Activated T-cell treated with anti-CD3 and anti-CD28 coated beads, Interleukin-2, amount 50 U/mL, for 4 hours (primary cell): ENCODE measurements at regions not wholly inside any gene's neighbourhood (a gene's known extent, or its start where the extent isn't known, plus 50 kb on each side); places are given as distances from the start of the nearest gene placed in this dataset.
"Not testable (repeated sequence)": the region's sequence is repeated elsewhere in the genome, so short reads cannot be mapped to it uniquely, and the experiment has no call there.

ENCODE experiments used
- ATAC-seq, 2 donors: fragments of 200-7000 bp; cut with Tn5 transposase; one replicate each; pipeline ENCODE4 v1.10.0; 2021
- DNase-seq: peaks from one replicate; pipeline ENCODE4 v3.0.0-alpha.2; 2020
- H3K27me3 Mint-ChIP-seq: one replicate; pipeline ENCODE4 v1.8.0; 2021; ENCODE audit warnings: low read depth, mixed read lengths
- H3K36me3 Mint-ChIP-seq: one replicate; pipeline ENCODE4 v1.8.0; 2022; ENCODE audit warnings: mixed read lengths; ENCODE audit not compliant: insufficient read depth
- H3K4me1 Mint-ChIP-seq: one replicate; pipeline ENCODE4 v1.8.0; 2021; ENCODE audit warnings: low read depth, mixed read lengths
- H3K4me3 Mint-ChIP-seq: one replicate; pipeline ENCODE4 v1.8.0; 2021; ENCODE audit warnings: mild to moderate bottlenecking, moderate library complexity, mixed read lengths
- H3K9me3 Mint-ChIP-seq: one replicate; pipeline ENCODE4 v1.8.0; 2021; ENCODE audit warnings: mixed read lengths

- DNase-seq, result no peak
- no peak for ATAC-seq
- Mint-ChIP-seq H3K36me3 (no peaks in the 10 kb centered on the region), H3K9me3 (no peaks in the 10 kb centered on the region), H3K4me1 (no peaks in the 10 kb centered on the region), H3K27me3 (no peaks in the 10 kb centered on the region), H3K4me3 (no peak overlapping the region)
Observed at GRCh38 chr16:87044829-87045228, 272.4 kb downstream of the C16orf95 start.

- no peak for ATAC-seq
- H3K4me3 Mint-ChIP-seq, result no peak overlapping the region
- no peaks in the 10 kb centered on the region for H3K4me1 Mint-ChIP-seq
- no peaks in the 10 kb centered on the region for H3K9me3 Mint-ChIP-seq
- no peaks in the 10 kb centered on the region for H3K27me3 Mint-ChIP-seq
- H3K36me3 Mint-ChIP-seq, result no peaks in the 10 kb centered on the region
- DNase-seq, result no peak
Observed at GRCh38 chr16:87045466-87046216, 271.6 kb downstream of the C16orf95 start.

GRCh38 chr16:87046235-87046634, 271.0 kb downstream of the C16orf95 start:
- Mint-ChIP-seq H3K27me3 (peaks cover 2% of the 10 kb centered on the region), H3K9me3 (no peaks in the 10 kb centered on the region), H3K4me1 (no peaks in the 10 kb centered on the region), H3K4me3 (no peak overlapping the region), H3K36me3 (no peaks in the 10 kb centered on the region)
- ATAC-seq (no peak), DNase-seq (no peak)

DNA sequence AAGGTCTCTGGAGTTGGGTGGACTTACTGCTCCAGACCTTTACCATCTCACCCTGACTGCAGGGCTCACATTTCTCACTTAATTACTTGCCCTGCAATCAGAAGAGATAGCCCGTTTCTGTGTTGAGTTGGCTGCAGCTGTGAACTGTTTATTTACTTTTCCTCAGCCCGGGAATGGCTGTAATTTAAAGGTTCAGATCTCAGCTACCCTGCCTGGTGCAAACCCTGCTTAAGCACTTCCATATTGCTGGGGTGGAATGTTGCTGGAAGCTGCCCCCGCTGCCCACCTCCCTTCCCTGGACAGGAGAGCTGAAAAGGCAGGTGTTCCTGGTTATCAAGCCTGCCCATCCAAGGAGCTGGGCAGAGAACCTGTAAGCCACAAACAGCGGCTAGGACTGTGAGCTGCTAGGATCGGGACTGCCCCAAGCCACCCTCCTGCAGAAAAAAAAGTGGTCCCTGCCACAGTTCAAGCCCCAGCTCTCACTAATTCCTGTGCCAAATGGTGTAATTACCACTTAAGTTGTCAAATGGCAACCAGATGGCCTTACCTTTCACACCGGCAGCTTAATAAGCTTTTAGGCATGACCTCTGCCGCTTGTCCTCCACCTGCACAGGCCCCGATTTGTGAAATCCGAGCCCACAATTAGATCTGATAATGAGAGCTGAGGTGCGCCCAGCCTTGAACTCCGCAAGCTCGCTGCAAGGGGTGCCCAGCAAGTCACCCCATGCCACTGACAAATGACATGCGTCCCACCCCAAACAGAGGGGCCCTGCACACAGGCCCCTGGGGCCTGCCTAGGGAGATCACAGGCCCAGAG, 269.8 kb downstream of the C16orf95 start:
- DNase-seq, result no peak
- no peak overlapping the region for H3K4me3 Mint-ChIP-seq
- H3K4me1 Mint-ChIP-seq, result no peaks in the 10 kb centered on the region
- no peak for ATAC-seq
- no peaks in the 10 kb centered on the region for H3K9me3 Mint-ChIP-seq
- H3K36me3 Mint-ChIP-seq, result no peaks in the 10 kb centered on the region
- H3K27me3 Mint-ChIP-seq, result peaks cover 5% of the 10 kb centered on the region

DNA sequence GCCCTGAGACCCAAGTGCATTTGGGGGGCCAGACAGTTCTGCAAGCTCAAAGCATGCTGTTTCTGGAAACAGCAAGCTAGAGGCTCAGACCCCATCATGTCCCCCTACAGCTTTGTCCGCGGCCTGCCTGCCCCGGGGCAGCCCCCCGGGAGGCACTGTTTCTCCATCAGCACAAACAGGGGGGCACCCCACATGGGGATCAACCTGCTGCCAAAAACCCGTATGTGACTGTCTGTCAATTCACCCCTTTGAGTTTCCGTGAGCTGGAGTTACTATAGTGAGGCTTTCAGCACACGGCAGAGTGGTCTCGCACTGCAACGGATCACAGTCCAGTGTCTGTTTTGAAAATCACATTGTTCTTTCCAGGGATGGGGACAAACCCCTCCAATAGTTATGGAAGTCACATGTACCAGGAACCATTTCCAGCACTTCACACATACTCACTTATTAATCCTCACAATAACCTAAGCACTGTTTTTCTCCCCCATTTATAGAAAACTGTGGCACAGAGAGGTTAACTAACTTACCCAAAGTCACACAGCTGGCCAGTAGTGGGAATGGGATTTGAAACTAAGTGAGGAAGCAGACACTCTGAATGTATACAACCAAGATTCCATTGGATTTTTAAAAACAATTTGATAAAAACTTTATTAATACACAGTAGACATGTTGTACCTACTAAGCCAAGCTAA, 269.0 kb downstream of the C16orf95 start:
- H3K4me1 Mint-ChIP-seq, result no peaks in the 10 kb centered on the region
- no peak overlapping the region for H3K4me3 Mint-ChIP-seq
- DNase-seq (no peak), ATAC-seq (no peak)
- H3K36me3 Mint-ChIP-seq, result no peaks in the 10 kb centered on the region
- H3K27me3 Mint-ChIP-seq, result peaks cover 8% of the 10 kb centered on the region
- H3K9me3 Mint-ChIP-seq, result no peaks in the 10 kb centered on the region

DNA sequence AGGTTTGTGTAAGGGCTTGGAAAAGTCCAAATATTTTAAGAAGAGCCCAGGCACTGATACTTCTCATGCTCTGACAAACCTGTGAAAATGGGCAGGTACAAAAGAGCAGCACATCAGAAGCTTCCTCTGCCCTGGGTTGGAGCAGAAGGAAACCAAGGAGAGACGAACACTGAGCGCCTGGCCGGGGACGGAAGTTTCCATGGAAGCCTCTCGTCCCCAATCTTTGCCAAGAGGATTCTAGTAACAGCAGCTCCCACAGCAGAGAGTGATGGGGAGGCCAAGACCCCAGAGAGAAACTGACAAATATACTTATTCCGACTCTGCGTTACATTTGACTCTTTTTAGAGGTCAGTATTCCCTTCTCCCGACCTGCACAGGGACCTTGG, 268.5 kb downstream of the C16orf95 start:
- Mint-ChIP-seq H3K27me3 (peaks cover 10% of the 10 kb centered on the region), H3K9me3 (no peaks in the 10 kb centered on the region), H3K4me1 (no peaks in the 10 kb centered on the region), H3K4me3 (no peak overlapping the region), H3K36me3 (no peaks in the 10 kb centered on the region)
- ATAC-seq (no peak), DNase-seq (no peak)

GRCh38 chr16:87049216-87049615, 268.0 kb downstream of the C16orf95 start:
- ATAC-seq, H3K9me3 Mint-ChIP-seq, DNase-seq, H3K4me3 Mint-ChIP-seq, H3K4me1 Mint-ChIP-seq, H3K36me3 Mint-ChIP-seq: not testable (repeated sequence)
- peaks cover 15% of the 10 kb centered on the region for H3K27me3 Mint-ChIP-seq

DNA sequence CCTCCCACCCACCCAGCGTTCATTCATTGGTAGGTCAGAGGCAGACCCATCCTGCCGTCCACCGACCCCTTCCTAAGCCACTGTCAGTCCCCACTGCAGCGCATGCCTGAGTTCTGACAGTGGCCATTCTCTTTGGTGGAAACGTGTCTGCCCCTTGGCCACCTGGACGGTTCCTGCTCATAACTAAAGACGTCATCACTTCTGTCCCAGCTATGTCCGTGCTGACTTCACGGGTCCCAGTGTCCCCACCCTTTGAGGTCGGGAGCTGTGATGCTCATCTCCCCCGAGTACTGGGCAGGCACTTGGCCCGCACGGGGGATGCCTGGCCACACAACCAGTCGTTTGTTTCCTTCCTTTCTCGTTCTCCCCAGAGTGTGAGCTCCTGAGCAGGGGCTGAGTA, 267.1 kb downstream of the C16orf95 start:
- Mint-ChIP-seq H3K4me3 (no peak overlapping the region), H3K4me1 (no peaks in the 10 kb centered on the region), H3K27me3 (peaks cover 20% of the 10 kb centered on the region), H3K36me3 (no peaks in the 10 kb centered on the region), H3K9me3 (peaks cover 5% of the 10 kb centered on the region)
- no peak for DNase-seq
- no peak for ATAC-seq

DNA sequence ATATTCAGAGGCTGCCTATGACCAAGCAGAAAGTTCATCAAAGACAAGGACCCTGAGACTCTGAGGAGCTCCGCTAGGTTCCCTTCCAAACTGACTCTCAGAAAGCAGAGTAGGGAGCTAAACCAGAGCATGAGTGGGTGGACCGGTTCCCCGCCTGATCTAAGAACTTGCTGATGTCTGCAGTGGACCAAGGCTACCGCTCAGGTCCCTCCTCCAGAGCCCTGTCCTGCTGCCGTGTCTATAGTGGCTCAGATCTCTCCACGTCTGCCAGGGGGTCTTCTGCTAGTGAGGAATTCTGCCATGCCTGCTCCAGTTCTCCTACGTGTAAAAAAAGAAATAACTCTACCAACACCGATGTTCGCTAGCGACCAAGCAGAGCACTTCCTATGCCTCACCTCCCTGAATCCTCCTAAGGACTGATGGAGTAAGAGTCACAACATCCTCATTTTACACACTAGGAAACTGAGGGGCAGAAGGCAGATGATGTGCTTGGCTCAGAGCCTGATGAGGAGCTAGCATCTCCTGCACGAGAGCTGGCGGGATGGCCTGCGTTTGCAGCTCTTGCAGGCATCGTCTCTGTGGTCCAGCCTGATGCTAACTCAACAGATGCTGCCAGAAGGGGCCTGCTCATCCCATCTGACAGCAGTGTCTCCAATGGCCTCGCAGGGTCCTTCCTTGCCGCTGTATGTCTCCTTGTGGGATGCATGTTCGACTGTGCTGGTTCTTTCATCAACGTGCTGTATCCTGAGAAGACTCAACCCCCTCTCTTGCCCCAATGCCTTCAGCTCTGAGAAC, 265.5 kb downstream of the C16orf95 start:
- ATAC-seq, result no peak
- Mint-ChIP-seq H3K4me1 (no peaks in the 10 kb centered on the region), H3K9me3 (peaks cover 5% of the 10 kb centered on the region), H3K27me3 (peaks cover 20% of the 10 kb centered on the region), H3K4me3 (no peak overlapping the region), H3K36me3 (no peaks in the 10 kb centered on the region)
- no peak for DNase-seq

DNA sequence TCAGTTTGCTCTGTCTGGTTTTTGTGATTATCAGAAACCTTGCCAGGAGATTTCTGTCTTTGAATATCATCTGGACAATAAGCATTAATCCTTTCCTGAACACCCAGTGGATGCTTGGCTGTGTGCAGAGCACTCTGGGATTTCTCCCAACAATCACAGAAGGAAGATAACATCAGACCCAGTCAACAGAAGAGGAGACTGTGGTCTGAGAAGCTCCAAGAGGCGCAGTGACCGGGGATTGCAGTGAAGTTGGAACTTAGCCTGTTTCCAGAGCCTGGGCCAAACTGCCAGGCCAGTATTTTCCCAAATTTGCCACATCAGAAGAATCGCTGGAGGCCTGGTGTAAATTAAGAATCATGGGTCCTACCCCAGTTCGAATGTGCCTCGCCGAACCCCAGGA, 264.7 kb downstream of the C16orf95 start:
- peaks cover 22% of the 10 kb centered on the region for H3K27me3 Mint-ChIP-seq
- H3K4me3 Mint-ChIP-seq, result no peak overlapping the region
- peaks cover 5% of the 10 kb centered on the region for H3K9me3 Mint-ChIP-seq
- DNase-seq (no peak), ATAC-seq (no peak)
- H3K36me3 Mint-ChIP-seq, result no peaks in the 10 kb centered on the region
- no peaks in the 10 kb centered on the region for H3K4me1 Mint-ChIP-seq

DNA sequence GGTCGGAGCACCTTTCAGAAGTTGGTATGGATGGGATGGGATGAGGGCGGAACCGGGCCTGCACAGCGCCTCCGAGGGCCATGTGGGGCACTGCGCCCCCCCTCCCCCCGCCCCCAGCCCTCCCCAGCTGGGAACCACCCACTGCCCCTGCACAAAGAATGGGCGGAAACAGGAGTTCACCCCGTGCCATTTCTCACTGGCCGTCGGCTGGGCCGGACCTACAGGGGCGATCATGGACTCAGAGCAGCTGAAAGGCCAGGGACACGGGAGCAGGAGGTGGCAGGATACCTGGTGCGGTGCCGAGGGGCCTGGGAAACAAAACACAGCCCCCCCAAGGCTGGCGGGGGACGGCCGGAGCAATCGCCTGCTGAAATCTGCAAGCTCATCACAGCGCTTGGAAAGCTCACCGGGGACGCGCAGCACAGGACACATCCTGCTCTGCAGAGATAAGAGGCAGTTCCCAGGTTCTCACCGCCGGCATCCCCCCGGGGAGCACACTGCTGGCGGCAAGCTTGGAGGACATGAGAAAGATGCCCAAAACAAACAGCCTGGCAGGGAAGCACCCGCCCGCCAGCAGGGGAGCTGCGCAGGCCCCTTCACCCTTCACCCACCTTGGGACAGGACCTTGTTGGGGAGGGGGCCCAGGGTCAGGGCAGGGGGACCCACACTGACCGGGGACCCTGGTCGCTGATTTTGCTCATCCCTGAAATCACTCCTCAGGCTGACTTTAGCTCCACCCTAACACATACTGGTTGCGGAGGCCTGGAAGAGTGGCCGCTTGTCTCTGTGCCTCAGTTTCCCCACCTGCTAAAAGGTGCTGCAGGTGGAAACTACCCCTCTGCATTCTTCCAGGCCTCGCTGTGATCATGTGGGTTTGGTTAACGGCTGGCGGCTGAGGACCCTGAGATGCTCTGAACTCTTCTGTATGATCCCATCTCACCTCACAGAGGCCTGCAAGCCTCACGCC, 263.9 kb downstream of the C16orf95 start:
- Mint-ChIP-seq H3K4me1 (no peaks in the 10 kb centered on the region), H3K27me3 (peaks cover 25% of the 10 kb centered on the region), H3K4me3 (no peak overlapping the region), H3K36me3 (no peaks in the 10 kb centered on the region), H3K9me3 (peaks cover 5% of the 10 kb centered on the region)
- no peak for ATAC-seq
- no peak for DNase-seq

DNA sequence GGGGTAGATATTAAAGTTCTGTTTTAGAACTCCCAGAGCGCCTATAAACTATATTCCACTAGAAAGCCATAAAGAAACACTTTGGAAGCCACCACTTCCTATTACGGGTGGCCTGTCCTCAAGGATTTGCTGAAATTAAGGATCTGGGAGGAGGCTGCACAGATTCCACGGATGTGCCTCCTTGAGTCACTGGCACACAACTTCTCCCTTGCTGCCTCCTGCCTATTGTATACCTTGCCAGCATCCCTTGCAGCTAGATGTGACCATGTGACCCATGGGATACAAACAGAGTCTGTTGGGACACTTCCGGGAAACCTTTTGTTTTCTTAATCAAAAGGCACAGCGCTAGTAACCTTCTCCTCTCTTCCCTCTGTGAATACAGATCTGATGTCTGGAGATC, 263.0 kb downstream of the C16orf95 start:
- Mint-ChIP-seq H3K36me3 (no peaks in the 10 kb centered on the region), H3K4me1 (no peaks in the 10 kb centered on the region), H3K27me3 (peaks cover 26% of the 10 kb centered on the region), H3K4me3 (no peak overlapping the region), H3K9me3 (peaks cover 5% of the 10 kb centered on the region)
- no peak for DNase-seq
- ATAC-seq, result no peak

DNA sequence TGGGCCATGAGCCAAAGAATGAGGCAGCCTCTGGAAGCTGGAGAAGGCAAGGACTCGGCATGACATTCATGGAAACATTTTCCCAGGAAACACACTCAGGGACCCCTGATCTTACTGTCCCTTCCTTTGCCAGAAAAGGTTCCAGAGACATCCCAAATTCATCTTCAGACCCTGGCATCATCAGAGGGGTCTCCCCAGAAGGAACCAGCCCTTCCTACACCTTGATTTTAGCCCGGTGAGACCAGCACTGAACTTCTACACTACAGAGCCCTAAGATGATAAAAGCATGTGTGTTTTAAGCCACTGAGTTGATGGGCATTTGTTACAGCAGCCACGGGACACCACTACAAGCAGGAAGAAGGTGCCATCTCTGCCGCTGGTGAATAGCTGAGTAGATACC, 262.3 kb downstream of the C16orf95 start:
- Mint-ChIP-seq H3K4me3 (no peak overlapping the region), H3K4me1 (no peaks in the 10 kb centered on the region), H3K36me3 (no peaks in the 10 kb centered on the region), H3K9me3 (peaks cover 5% of the 10 kb centered on the region), H3K27me3 (peaks cover 26% of the 10 kb centered on the region)
- ATAC-seq (no peak), DNase-seq (no peak)
